ENCODE measurements at regions not wholly inside any gene's neighbourhood (a gene's known extent, or its start where the extent isn't known, plus 50 kb on each side); places are given as distances from the start of the nearest gene placed in this dataset.

- TF ChIP-seq, protein P1, sequence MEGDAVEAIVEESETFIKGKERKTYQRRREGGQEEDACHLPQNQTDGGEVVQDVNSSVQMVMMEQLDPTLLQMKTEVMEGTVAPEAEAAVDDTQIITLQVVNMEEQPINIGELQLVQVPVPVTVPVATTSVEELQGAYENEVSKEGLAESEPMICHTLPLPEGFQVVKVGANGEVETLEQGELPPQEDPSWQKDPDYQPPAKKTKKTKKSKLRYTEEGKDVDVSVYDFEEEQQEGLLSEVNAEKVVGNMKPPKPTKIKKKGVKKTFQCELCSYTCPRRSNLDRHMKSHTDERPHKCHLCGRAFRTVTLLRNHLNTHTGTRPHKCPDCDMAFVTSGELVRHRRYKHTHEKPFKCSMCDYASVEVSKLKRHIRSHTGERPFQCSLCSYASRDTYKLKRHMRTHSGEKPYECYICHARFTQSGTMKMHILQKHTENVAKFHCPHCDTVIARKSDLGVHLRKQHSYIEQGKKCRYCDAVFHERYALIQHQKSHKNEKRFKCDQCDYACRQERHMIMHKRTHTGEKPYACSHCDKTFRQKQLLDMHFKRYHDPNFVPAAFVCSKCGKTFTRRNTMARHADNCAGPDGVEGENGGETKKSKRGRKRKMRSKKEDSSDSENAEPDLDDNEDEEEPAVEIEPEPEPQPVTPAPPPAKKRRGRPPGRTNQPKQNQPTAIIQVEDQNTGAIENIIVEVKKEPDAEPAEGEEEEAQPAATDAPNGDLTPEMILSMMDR (IDR thresholded peaks at IDR 0.05; ENCODE audit: insufficient read depth, low read length, poor library complexity, severe bottlenecking) = no peak
- no peak for TF ChIP-seq EZH2phosphoT487 (conservative IDR thresholded peaks at IDR 0.05; ENCODE audit: low read length)
These were observed 684.0 kb upstream of the CELF2 start for GRCh38 chr10:10333622-10334021.
